Common myeloid progenitor, CD34-positive (primary cell): ENCODE measurements at regions not wholly inside any gene's neighbourhood (a gene's known extent, or its start where the extent isn't known, plus 50 kb on each side); places are given as distances from the start of the nearest gene placed in this dataset.
A peak's percentile ranks its signal among the peaks of the same experiment; 100 is the strongest.

Experiments used
- CTCF ChIA-PET: fragments of 350-600 bp; sonication (Branson Sonifier 250); formaldehyde crosslinking; loops from one replicate; lab custom pipeline; 2021; ENCODE audit warnings: antibody characterized with exemption; lab: Charles Lee
- POLR2A ChIA-PET: fragments of 350-600 bp; sonication (Branson Sonifier 250); formaldehyde crosslinking; loops from one replicate; lab custom pipeline; 2021; ENCODE audit warnings: antibody characterized with exemption; lab: Charles Lee
- DNase-seq, 3 donors: peaks; one replicate each; pipeline versions ENCODE4 v3.0.0 to v3.0.0-alpha.2; 2013
- H3K27ac ChIP-seq, 2 experiments: 1 replicate in 1 of 2; 2 replicates in 1 of 2; pipeline ENCODE4 v1.7.0; 2013; ENCODE audit warnings: inconsistent platforms in 2 of 2, low read length in 2 of 2, mild to moderate bottlenecking in 2 of 2, low read depth in 1 of 2, moderate library complexity in 1 of 2; ENCODE audit not compliant: severe bottlenecking in 2 of 2, insufficient read depth in 1 of 2, poor library complexity in 1 of 2
- H3K27me3 ChIP-seq, 5 experiments: replicated peaks in 2 of 5; 1 replicate in 3 of 5; 2 replicates in 2 of 5; pipeline versions ENCODE4 v1.6.1 to v1.7.0; 2013; ENCODE audit warnings: low read length in 4 of 5, mild to moderate bottlenecking in 2 of 5, moderate library complexity in 2 of 5, inconsistent platforms in 1 of 5; ENCODE audit not compliant: insufficient read depth in 5 of 5, control insufficient read depth in 4 of 5
- H3K36me3 ChIP-seq, 4 experiments: 1 replicate in 2 of 4; 2 replicates in 2 of 4; pipeline versions ENCODE4 v1.6.1 to v1.7.0; 2013; ENCODE audit warnings: low read length in 3 of 4, control low read depth in 1 of 4, mild to moderate bottlenecking in 1 of 4; ENCODE audit not compliant: control insufficient read depth in 4 of 4, insufficient read depth in 4 of 4
- H3K4me1 ChIP-seq, 4 experiments: 1 replicate in 3 of 4; 2 replicates in 1 of 4; pipeline versions ENCODE4 v1.6.1 to v1.7.1; 2013; ENCODE audit warnings: low read length in 3 of 4, mild to moderate bottlenecking in 3 of 4, control low read depth in 1 of 4, inconsistent platforms in 1 of 4, moderate library complexity in 1 of 4; ENCODE audit not compliant: control insufficient read depth in 4 of 4, insufficient read depth in 4 of 4; ENCODE audit errors: control extremely low read depth in 1 of 4
- H3K4me3 ChIP-seq, 7 experiments: 1 replicate in 4 of 7; 2 replicates in 3 of 7; pipeline versions ENCODE4 v1.5.1 to v1.7.0; 2013; ENCODE audit warnings: mild to moderate bottlenecking in 7 of 7, low read length in 6 of 7, moderate library complexity in 6 of 7, inconsistent platforms in 2 of 7, low read depth in 2 of 7, control low read depth in 1 of 7; ENCODE audit not compliant: insufficient read depth in 4 of 7, control insufficient read depth in 1 of 7; ENCODE audit errors: extremely low read depth in 1 of 7
- H3K9me3 ChIP-seq, 5 experiments: 1 replicate in 4 of 5; 2 replicates in 1 of 5; pipeline versions ENCODE4 v1.6.1 to v1.7.1; 2013; ENCODE audit warnings: low read length in 4 of 5, mild to moderate bottlenecking in 2 of 5, inconsistent platforms in 1 of 5, low read depth in 1 of 5, moderate library complexity in 1 of 5; ENCODE audit not compliant: control insufficient read depth in 4 of 5, insufficient read depth in 2 of 5; ENCODE audit errors: control extremely low read depth in 1 of 5
- WGBS: methylation state at CpG from one replicate; pipeline ENCODE4 v1.1.5; 2013; ENCODE audit not compliant: insufficient coverage; 5-methylcytosine and 5-hydroxymethylcytosine counted together

GRCh38 chr5:84622461-84622860 is 237.8 kb upstream of the EDIL3 start:
- H3K27ac ChIP-seq = no peak overlapping the region
- WGBS = no CpG with 5 or more reads among the region's 3 CpGs
- H3K36me3 ChIP-seq = no peaks in the 10 kb centered on the region
- DNase-seq = peak; percentile 4 to 56 (median 32)
- CTCF ChIA-PET = no interaction called here
- peaks cover 10 to 34% (median 19%) of the 10 kb centered on the region in 4 experiments for H3K4me1 ChIP-seq
- no peak overlapping the region for H3K4me3 ChIP-seq
- no peaks in the 10 kb centered on the region for H3K9me3 ChIP-seq
- POLR2A ChIA-PET = no interaction called here
- no peaks in the 10 kb centered on the region for H3K27me3 ChIP-seq

GRCh38 chr5:84618262-84618661 is 233.6 kb upstream of the EDIL3 start:
- POLR2A ChIA-PET = no interaction called here
- peaks cover 6 to 19% (median 12%) of the 10 kb centered on the region in 4 experiments for H3K4me1 ChIP-seq
- no peaks in the 10 kb centered on the region for H3K36me3 ChIP-seq
- CTCF ChIA-PET = no interaction called here
- no peak overlapping the region for H3K27ac ChIP-seq
- WGBS = no CpG with 5 or more reads among the region's 1 CpG
- no peak overlapping the region for H3K4me3 ChIP-seq
- no peaks in the 10 kb centered on the region for H3K27me3 ChIP-seq
- no peak for DNase-seq
- H3K9me3 ChIP-seq = no peaks in the 10 kb centered on the region

GRCh38 chr5:84614906-84615305 is 230.2 kb upstream of the EDIL3 start:
- POLR2A ChIA-PET = no interaction called here
- CTCF ChIA-PET = no interaction called here
- no peaks in the 10 kb centered on the region for H3K27me3 ChIP-seq

GRCh38 chr5:84606784-84607183 is 222.1 kb upstream of the EDIL3 start:
- H3K9me3 ChIP-seq = no peaks in the 10 kb centered on the region

More at GRCh38 chr5:84614906-84615305, 230.2 kb upstream of the EDIL3 start:
- Histone ChIP-seq H3K9me3 (no peaks in the 10 kb centered on the region), H3K4me3 (no peak overlapping the region), H3K27ac (no peak overlapping the region), H3K4me1 (no peaks in the 10 kb centered on the region), H3K36me3 (no peaks in the 10 kb centered on the region)
- 100% methylated on average over 2 of the region's 3 CpGs for WGBS
- no peak for DNase-seq

GRCh38 chr5:84605241-84605640 is 220.6 kb upstream of the EDIL3 start:
- H3K4me1 ChIP-seq = no peaks in the 10 kb centered on the region
- no peak overlapping the region for H3K27ac ChIP-seq
- H3K36me3 ChIP-seq = no peaks in the 10 kb centered on the region
- 90% methylated on average over 3 of the region's 3 CpGs for WGBS
- H3K9me3 ChIP-seq = no peaks in the 10 kb centered on the region
- CTCF ChIA-PET = no interaction called here
- H3K27me3 ChIP-seq = no peaks in the 10 kb centered on the region
- no peak for DNase-seq
- no peak overlapping the region for H3K4me3 ChIP-seq
- POLR2A ChIA-PET = no interaction called here

More at GRCh38 chr5:84606784-84607183, 222.1 kb upstream of the EDIL3 start:
- no peaks in the 10 kb centered on the region for H3K36me3 ChIP-seq
- H3K27me3 ChIP-seq = no peaks in the 10 kb centered on the region
- H3K4me3 ChIP-seq = no peak overlapping the region
- H3K27ac ChIP-seq = no peak overlapping the region
- 100% methylated on average over 1 of the region's 5 CpGs for WGBS
- H3K4me1 ChIP-seq = no peaks in the 10 kb centered on the region
- ChIA-PET POLR2A (no interaction called here), CTCF (no interaction called here)
- DNase-seq = no peak

GRCh38 chr5:84603568-84604185 is 219.0 kb upstream of the EDIL3 start:
- CTCF ChIA-PET = no interaction called here
- WGBS = no CpG with 5 or more reads among the region's 3 CpGs
- POLR2A ChIA-PET = no interaction called here

GRCh38 chr5:84602371-84602771 is 217.7 kb upstream of the EDIL3 start:
- ChIA-PET CTCF (no interaction called here), POLR2A (interaction anchor here (0.6 kb wide), 1 partner anchor 10 kb away, joined by 3 read pairs; no protein-coding TSS in a partner anchor)
- H3K27me3 ChIP-seq = no peaks in the 10 kb centered on the region
- no peaks in the 10 kb centered on the region for H3K9me3 ChIP-seq
- no peak overlapping the region for H3K27ac ChIP-seq
- H3K4me3 ChIP-seq = no peak overlapping the region
- DNase-seq = no peak
- H3K36me3 ChIP-seq = no peaks in the 10 kb centered on the region
- H3K4me1 ChIP-seq = no peaks in the 10 kb centered on the region
- WGBS = 89% methylated on average over 1 of the region's 1 CpG

More at GRCh38 chr5:84603568-84604185, 219.0 kb upstream of the EDIL3 start:
- H3K27ac ChIP-seq = no peak overlapping the region
- peak in 2 of 3 donors; percentile 7 to 12 for DNase-seq
- no peaks in the 10 kb centered on the region for H3K36me3 ChIP-seq
- no peaks in the 10 kb centered on the region for H3K9me3 ChIP-seq
- H3K4me1 ChIP-seq = no peaks in the 10 kb centered on the region
- no peaks in the 10 kb centered on the region for H3K27me3 ChIP-seq
- H3K4me3 ChIP-seq = no peak overlapping the region
